CD4-positive, alpha-beta T cell treated with Interferon alpha-2 for 1 hour (primary cell): ENCODE measurements at regions not wholly inside any gene's neighbourhood (a gene's known extent, or its start where the extent isn't known, plus 50 kb on each side); places are given as distances from the start of the nearest gene placed in this dataset.
A peak's percentile ranks its signal among the peaks of the same experiment; 100 is the strongest.
"Not testable (repeated sequence)": the region's sequence is repeated elsewhere in the genome, so short reads cannot be mapped to it uniquely, and the experiment has no call there.

Experiments
- DNase-seq, 2 donors: peaks; one replicate each; pipeline ENCODE4 v3.0.0-alpha.2; 2020 to 2022

- DNase-seq: no peak
These were observed 207.9 kb upstream of the FAM241A start for GRCh38 chr4:111937368-111937767.

- DNase-seq: no peak
These were observed 203.3 kb upstream of the FAM241A start for GRCh38 chr4:111941957-111942356.

- DNase-seq: no peak
These were observed 201.5 kb upstream of the FAM241A start for GRCh38 chr4:111943796-111944203.

GRCh38 chr4:111945014-111945413, 200.2 kb upstream of the FAM241A start:
- DNase-seq: no peak

GRCh38 chr4:111946800-111947199, 198.5 kb upstream of the FAM241A start:
- no peak for DNase-seq

- no peak for DNase-seq
These were observed 192.6 kb upstream of the FAM241A start for GRCh38 chr4:111952688-111953087.

- DNase-seq: no peak
These were observed 190.7 kb upstream of the FAM241A start for GRCh38 chr4:111954550-111954949.

GRCh38 chr4:111955001-111955400, 190.3 kb upstream of the FAM241A start:
- no peak for DNase-seq

GRCh38 chr4:111957116-111957515, 188.1 kb upstream of the FAM241A start:
- DNase-seq: no peak

GRCh38 chr4:111957997-111958396, 187.3 kb upstream of the FAM241A start:
- DNase-seq: no peak

GRCh38 chr4:111959222-111959621, 186.0 kb upstream of the FAM241A start:
- DNase-seq: no peak

GRCh38 chr4:111960241-111960667, 185.0 kb upstream of the FAM241A start:
- DNase-seq: no peak

- DNase-seq: not testable (repeated sequence)
These were observed 184.2 kb upstream of the FAM241A start for GRCh38 chr4:111961026-111961425.

- DNase-seq: no peak
These were observed 183.4 kb upstream of the FAM241A start for GRCh38 chr4:111961809-111962208.

GRCh38 chr4:111963158-111963700, 182.0 kb upstream of the FAM241A start:
- DNase-seq: no peak

- DNase-seq: no peak
These were observed 167.8 kb upstream of the FAM241A start for GRCh38 chr4:111977419-111977965.

GRCh38 chr4:111979921-111980320, 165.3 kb upstream of the FAM241A start:
- DNase-seq: no peak

GRCh38 chr4:111982089-111982488, 163.2 kb upstream of the FAM241A start:
- no peak for DNase-seq

GRCh38 chr4:111984169-111984819, 161.0 kb upstream of the FAM241A start:
- DNase-seq: no peak

GRCh38 chr4:111985426-111985825, 159.8 kb upstream of the FAM241A start:
- no peak for DNase-seq

- no peak for DNase-seq
These were observed 159.2 kb upstream of the FAM241A start for GRCh38 chr4:111986095-111986494.

GRCh38 chr4:111988514-111988913, 156.7 kb upstream of the FAM241A start:
- no peak for DNase-seq

GRCh38 chr4:111989817-111990216, 155.4 kb upstream of the FAM241A start:
- DNase-seq: no peak

GRCh38 chr4:111991163-111991562, 154.1 kb upstream of the FAM241A start:
- DNase-seq: no peak

- DNase-seq: peak in 1 of 2 donors; percentile 3
These were observed 153.5 kb upstream of the FAM241A start for GRCh38 chr4:111991797-111992196.
